ENCODE measurements at regions not wholly inside any gene's neighbourhood (a gene's known extent, or its start where the extent isn't known, plus 50 kb on each side); places are given as distances from the start of the nearest gene placed in this dataset.

- TF ChIP-seq EZH2 (IDR thresholded peaks at IDR 0.05; ENCODE audit: insufficient read depth, poor library complexity, severe bottlenecking) (no peak), EZH2phosphoT487 (IDR thresholded peaks at IDR 0.05; ENCODE audit: insufficient read depth, low read depth) (no peak)
- DNase-seq: no peak
- H3K9me2 ChIP-seq (ENCODE audit: insufficient read depth): no peaks in the 10 kb centered on the region
- H3K36me3 ChIP-seq (ENCODE audit: low read depth): no peaks in the 10 kb centered on the region
- H3K4me3 ChIP-seq: no peak overlapping the region
- no peak overlapping the region for H3K9ac ChIP-seq
- H3K4me1 ChIP-seq (ENCODE audit: insufficient read depth): no peaks in the 10 kb centered on the region
- no peak overlapping the region for H3K4me2 ChIP-seq (ENCODE audit: unreplicated experiment)
- 0 out of 2 replicates have a peak, but pooled peaks cover 20% of the 10 kb centered on the region for H3K27me3 ChIP-seq (replicated peaks; ENCODE audit: insufficient read depth)
- in situ Hi-C loops (cut with MboI): loop anchor here (25.0 kb wide), 1 partner anchor 1276 kb away; no protein-coding TSS in a partner anchor
- no peaks in the 10 kb centered on the region for H4K20me1 ChIP-seq (ENCODE audit: insufficient read depth)
- no peak overlapping the region for H2AFZ ChIP-seq
- H3K79me2 ChIP-seq (ENCODE audit: insufficient read depth): no peaks in the 10 kb centered on the region
- 57 to 62% methylated on average over 2 of the region's 2 CpGs for WGBS, 2 experiments (ENCODE audit: low coverage in 1 of 2, low lambda C conversion rate in 2 of 2, missing lambda C conversion rate in 2 of 2)
- no peak overlapping the region for H3K27ac ChIP-seq
- H3K9me3 ChIP-seq (ENCODE audit: low read depth): no peaks in the 10 kb centered on the region
- no peaks in the 10 kb centered on the region for H3F3A ChIP-seq (ENCODE audit: insufficient read depth)
These were observed 251.3 kb upstream of the CCDC179 start for GRCh38 chr11:23111527-23111926.

- Histone ChIP-seq H3K4me1 (ENCODE audit: insufficient read depth) (no peaks in the 10 kb centered on the region), H4K20me1 (ENCODE audit: insufficient read depth) (no peaks in the 10 kb centered on the region), H3K27me3 (replicated peaks; ENCODE audit: insufficient read depth) (0 out of 2 replicates have a peak, but pooled peaks cover 20% of the 10 kb centered on the region), H3K79me2 (ENCODE audit: insufficient read depth) (no peaks in the 10 kb centered on the region), H3K36me3 (ENCODE audit: low read depth) (no peaks in the 10 kb centered on the region), H3K9me2 (ENCODE audit: insufficient read depth) (no peaks in the 10 kb centered on the region), H3K4me2 (ENCODE audit: unreplicated experiment) (no peak overlapping the region), H3K4me3 (no peak overlapping the region), H2AFZ (no peak overlapping the region), H3K9me3 (ENCODE audit: low read depth) (no peaks in the 10 kb centered on the region), H3F3A (ENCODE audit: insufficient read depth) (no peaks in the 10 kb centered on the region), H3K9ac (no peak overlapping the region), H3K27ac (no peak overlapping the region)
- TF ChIP-seq EZH2phosphoT487 (IDR thresholded peaks at IDR 0.05; ENCODE audit: insufficient read depth, low read depth): no peak
- no peak for TF ChIP-seq EZH2 (IDR thresholded peaks at IDR 0.05; ENCODE audit: insufficient read depth, poor library complexity, severe bottlenecking)
- in situ Hi-C loops (cut with MboI): loop anchor here (25.0 kb wide), 1 partner anchor 1275 kb away; no protein-coding TSS in a partner anchor
- DNase-seq: no peak
- WGBS, 2 experiments (ENCODE audit: low coverage in 1 of 2, low lambda C conversion rate in 2 of 2, missing lambda C conversion rate in 2 of 2): 62 to 64% methylated on average over 4 of the region's 4 CpGs
These were observed 252.1 kb upstream of the CCDC179 start for GRCh38 chr11:23112390-23112789.

- Histone ChIP-seq H3K9ac (no peak overlapping the region), H4K20me1 (ENCODE audit: insufficient read depth) (no peaks in the 10 kb centered on the region), H3K79me2 (ENCODE audit: insufficient read depth) (no peaks in the 10 kb centered on the region), H3K9me3 (ENCODE audit: low read depth) (no peaks in the 10 kb centered on the region), H3F3A (ENCODE audit: insufficient read depth) (no peaks in the 10 kb centered on the region), H3K4me2 (ENCODE audit: unreplicated experiment) (no peak overlapping the region), H3K9me2 (ENCODE audit: insufficient read depth) (no peaks in the 10 kb centered on the region), H3K4me1 (ENCODE audit: insufficient read depth) (no peaks in the 10 kb centered on the region), H2AFZ (no peak overlapping the region), H3K27me3 (replicated peaks; ENCODE audit: insufficient read depth) (0 out of 2 replicates have a peak, but pooled peaks cover 20% of the 10 kb centered on the region), H3K27ac (no peak overlapping the region), H3K36me3 (ENCODE audit: low read depth) (no peaks in the 10 kb centered on the region), H3K4me3 (no peak overlapping the region)
- peak; percentile 64 for DNase-seq
- TF ChIP-seq EZH2 (IDR thresholded peaks at IDR 0.05; ENCODE audit: insufficient read depth, poor library complexity, severe bottlenecking) (no peak), EZH2phosphoT487 (IDR thresholded peaks at IDR 0.05; ENCODE audit: insufficient read depth, low read depth) (no peak)
- 37 to 41% methylated on average over 9 to 10 of the region's 10 CpGs for WGBS, 2 experiments (ENCODE audit: low coverage in 1 of 2, low lambda C conversion rate in 2 of 2, missing lambda C conversion rate in 2 of 2)
- in situ Hi-C loops (cut with MboI): loop anchor here (25.0 kb wide), 1 partner anchor 1274 kb away; no protein-coding TSS in a partner anchor
These were observed 253.0 kb upstream of the CCDC179 start for GRCh38 chr11:23112987-23113886.

GRCh38 chr11:23113887-23114216 is 253.6 kb upstream of the CCDC179 start:
- no peak overlapping the region for H3K27ac ChIP-seq
- in situ Hi-C loops (cut with MboI): loop anchor here (25.0 kb wide), 1 partner anchor 1273 kb away; no protein-coding TSS in a partner anchor
- no peak overlapping the region for H3K4me2 ChIP-seq (ENCODE audit: unreplicated experiment)
- H3K4me1 ChIP-seq (ENCODE audit: insufficient read depth): no peaks in the 10 kb centered on the region
- no peak for DNase-seq
- TF ChIP-seq EZH2 (IDR thresholded peaks at IDR 0.05; ENCODE audit: insufficient read depth, poor library complexity, severe bottlenecking): no peak
- no peak for TF ChIP-seq EZH2phosphoT487 (IDR thresholded peaks at IDR 0.05; ENCODE audit: insufficient read depth, low read depth)
- no peaks in the 10 kb centered on the region for H4K20me1 ChIP-seq (ENCODE audit: insufficient read depth)
- no peaks in the 10 kb centered on the region for H3K9me2 ChIP-seq (ENCODE audit: insufficient read depth)
- no peak overlapping the region for H3K9ac ChIP-seq
- no peaks in the 10 kb centered on the region for H3K79me2 ChIP-seq (ENCODE audit: insufficient read depth)
- no peaks in the 10 kb centered on the region for H3F3A ChIP-seq (ENCODE audit: insufficient read depth)
- no peak overlapping the region for H3K4me3 ChIP-seq
- no peak overlapping the region for H2AFZ ChIP-seq
- WGBS, 2 experiments (ENCODE audit: low coverage in 1 of 2, low lambda C conversion rate in 2 of 2, missing lambda C conversion rate in 2 of 2): 58 to 73% methylated on average over 1 of the region's 1 CpG
- H3K9me3 ChIP-seq (ENCODE audit: low read depth): no peaks in the 10 kb centered on the region
- no peaks in the 10 kb centered on the region for H3K36me3 ChIP-seq (ENCODE audit: low read depth)
- 0 out of 2 replicates have a peak, but pooled peaks cover 16% of the 10 kb centered on the region for H3K27me3 ChIP-seq (replicated peaks; ENCODE audit: insufficient read depth)

Data from GM23248 (cell line).